ENCODE measurements at regions not wholly inside any gene's neighbourhood (a gene's known extent, or its start where the extent isn't known, plus 50 kb on each side); places are given as distances from the start of the nearest gene placed in this dataset.
"Not testable (repeated sequence)": the region's sequence is repeated elsewhere in the genome, so short reads cannot be mapped to it uniquely, and the experiment has no call there.

DNA sequence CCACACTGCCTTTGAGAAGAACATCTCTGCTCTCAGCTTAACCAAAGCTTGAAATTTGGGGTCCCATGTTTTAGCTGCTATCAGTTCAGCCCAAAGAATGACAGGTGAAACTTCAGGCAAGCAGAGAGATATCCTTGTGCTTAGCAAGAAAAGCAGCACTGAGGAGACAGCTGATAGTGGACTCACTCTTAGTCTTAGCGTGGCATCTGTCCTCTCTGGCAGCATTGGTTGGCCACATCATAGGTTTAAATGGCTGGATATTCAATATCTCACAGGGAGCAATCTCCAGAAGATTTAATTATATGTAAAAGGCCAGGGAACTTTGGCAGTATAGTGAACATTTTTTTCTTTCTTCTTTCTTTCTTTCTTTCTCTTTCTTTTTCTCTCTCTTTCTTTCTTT, 131.1 kb upstream of the SGK1 start:
- no peak for DNase-seq

DNA sequence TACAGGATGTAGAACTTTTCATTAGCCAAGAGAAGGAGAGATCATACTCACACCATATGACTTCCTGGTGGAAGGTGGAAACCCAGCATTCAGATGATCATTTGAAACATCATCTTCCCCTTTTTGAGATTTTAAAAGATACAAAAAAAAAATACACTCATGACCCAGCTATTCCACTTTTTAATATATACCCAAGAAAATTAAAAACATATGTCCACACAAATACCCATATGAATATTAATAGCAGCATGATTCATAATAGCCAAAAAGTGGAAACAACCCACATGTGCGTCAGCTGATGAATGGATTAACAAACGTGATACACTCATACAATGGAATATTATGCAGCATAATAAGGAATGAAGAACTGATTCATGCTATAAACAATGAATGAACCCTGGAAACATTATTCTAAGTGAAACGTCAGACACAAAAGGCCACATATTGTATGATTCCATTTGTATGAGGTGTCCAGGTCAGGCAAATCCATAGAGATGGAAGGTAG, 130.0 kb upstream of the SGK1 start:
- peak in 1 of 2 donors; percentile 10 for DNase-seq

DNA sequence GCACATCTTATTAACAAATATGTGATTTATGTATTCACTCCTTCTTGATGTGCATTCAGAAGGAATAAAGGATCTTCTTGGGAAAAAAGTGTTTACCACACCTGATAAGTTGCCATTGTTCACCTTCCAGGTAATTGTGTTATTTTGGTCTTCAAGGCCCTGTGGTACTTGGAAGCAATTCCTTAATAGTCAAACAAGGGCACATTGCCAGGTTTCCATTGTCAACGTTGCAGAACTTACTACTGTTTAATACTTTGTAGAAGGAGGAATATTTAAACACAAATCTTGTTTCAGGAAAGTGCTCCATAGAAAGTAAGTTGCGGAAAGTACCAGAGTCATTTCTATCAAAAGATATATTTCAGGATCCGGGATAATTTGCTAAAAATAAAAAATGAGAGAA, 129.5 kb upstream of the SGK1 start:
- DNase-seq: no peak

DNA sequence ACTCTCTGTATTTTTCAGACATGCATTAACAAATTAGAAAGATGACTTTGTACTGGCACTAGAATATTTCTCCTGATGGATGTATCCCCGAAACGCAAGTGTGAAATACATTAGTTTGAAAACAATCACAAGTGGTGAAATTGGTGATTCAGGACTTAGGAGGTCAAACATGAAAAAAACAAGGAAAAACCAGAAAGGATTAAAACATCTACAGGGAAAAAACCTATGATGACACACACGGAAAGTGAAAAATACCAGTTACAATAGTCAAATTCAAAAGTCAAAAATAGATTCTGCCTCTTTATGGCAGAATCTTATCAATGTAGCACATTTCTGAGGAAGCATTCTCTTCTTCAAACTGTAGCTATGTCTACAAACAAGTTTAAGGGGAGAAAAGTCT, 129.0 kb upstream of the SGK1 start:
- DNase-seq: no peak

DNA sequence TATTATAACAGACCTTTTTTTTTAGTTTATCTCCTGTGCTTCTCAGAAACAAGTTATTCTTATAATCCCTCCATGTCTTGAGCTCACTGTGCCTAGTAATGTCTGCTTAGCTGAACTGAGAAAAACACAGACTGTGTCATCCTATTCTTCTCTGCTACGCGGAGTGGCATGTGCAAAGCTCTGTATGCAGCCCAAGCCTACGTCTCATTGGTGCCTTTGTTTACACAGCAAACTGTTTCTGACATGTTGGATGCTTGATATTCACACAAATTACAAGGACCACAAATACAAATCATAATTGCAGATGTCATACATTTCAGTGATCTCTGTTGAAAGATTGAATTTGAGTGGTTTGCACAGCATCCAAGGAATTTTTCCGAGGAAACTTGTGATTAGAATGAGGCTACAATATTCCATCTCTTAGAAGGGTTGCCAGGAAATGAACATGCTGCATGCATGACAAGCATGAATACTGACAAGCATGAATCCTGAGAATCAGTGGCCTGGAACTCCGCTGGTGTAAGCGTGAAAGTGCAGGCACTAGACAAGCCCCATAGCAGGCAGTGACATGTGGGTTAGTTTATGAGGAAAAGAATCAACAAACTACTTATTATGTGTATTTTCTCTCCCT, 128.4 kb upstream of the SGK1 start:
- DNase-seq: no peak

DNA sequence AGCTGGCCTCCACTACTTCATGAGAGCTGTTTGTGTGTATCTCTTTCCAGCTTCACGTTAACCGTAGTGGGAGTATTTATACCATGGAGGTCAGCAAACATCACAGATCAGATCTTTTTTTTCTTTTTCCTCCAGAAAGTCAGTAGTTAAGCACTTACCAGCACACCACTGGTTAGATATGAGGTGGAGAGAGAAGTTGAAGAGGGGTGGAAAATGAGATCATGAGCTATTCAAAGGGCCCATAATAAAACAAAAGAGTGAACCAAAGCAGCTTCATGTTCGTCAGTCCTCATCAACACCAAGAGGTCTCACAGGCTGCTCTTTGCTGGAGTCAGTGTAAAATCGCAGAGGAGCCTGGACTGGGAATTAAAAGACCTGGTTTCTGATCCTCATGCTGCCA, 125.1 kb upstream of the SGK1 start:
- no peak for DNase-seq

DNA sequence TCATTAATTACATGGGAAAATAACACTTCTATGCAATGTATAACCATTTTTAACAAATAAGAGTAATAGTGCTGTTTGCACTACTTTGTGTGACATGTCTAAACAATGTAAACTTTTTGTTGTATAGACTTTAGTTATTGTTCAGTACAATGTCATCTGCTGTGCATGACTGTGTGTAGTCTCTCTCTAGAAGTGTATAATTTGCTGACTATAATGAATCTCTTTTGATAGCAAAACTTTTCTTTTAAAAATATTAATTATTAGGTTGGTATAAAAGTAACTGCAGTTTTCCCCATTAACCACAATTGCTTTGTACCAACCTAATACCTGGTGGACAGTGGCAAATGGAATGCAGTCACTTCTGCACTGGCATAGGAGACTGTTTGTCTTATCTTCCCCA, 124.2 kb upstream of the SGK1 start:
- DNase-seq: no peak

DNA sequence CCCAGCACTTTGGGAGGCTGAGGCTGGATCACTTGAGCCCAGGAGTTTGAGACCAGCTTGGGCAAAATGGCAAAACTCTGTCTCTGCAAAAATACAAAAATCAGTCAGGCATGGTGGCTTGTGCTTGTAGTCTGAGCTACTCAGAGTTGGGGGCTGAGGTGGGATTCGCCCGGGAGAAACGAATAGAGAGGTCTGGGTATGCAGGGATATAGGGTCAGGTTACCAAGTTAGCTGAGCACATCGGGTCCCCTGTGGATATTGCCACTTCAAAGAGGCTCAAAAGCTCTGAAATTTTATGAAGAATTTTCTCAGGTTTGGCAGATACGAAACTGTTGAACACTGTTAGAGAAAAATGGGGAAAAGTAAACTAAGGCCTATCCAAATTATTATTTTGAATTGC, 120.9 kb upstream of the SGK1 start:
- DNase-seq: no peak

DNA sequence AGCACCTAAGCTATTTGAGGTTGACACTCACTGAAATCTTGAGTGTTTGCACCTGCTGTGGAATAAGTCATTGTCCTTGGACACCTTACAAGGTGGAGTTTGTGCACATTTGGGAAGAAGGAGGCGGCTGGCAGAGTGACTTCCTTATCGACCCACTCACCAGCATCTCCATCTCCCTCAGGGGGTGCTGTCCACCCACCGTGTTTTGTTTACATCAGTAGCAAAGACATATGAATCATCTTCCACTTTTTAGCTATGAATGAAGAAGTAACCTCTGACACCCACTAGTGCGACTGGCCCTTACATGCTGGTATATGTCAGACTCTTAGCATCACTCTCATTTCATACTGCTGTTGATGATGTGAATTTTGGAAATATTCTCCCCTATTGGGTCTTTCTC, 119.5 kb upstream of the SGK1 start:
- DNase-seq: peak; percentile 18 to 61

DNA sequence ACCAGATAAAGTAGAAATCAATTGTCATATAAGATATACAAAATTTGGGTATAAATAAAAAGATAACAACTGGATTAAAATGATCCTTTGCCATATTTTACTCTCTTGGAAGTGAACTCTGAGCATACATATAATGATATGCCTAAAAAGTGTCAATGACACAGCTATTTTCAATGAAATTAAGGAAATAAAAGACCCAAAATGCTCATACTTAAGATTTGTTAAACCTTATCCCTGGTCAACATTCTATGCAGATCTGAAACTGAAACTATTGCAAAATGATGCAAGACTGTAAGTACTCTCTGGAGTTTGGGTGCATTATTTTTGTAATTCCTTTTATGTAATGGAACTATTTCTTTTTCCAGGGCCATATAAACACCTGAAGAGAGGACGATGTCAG, 119.0 kb upstream of the SGK1 start:
- no peak for DNase-seq

DNA sequence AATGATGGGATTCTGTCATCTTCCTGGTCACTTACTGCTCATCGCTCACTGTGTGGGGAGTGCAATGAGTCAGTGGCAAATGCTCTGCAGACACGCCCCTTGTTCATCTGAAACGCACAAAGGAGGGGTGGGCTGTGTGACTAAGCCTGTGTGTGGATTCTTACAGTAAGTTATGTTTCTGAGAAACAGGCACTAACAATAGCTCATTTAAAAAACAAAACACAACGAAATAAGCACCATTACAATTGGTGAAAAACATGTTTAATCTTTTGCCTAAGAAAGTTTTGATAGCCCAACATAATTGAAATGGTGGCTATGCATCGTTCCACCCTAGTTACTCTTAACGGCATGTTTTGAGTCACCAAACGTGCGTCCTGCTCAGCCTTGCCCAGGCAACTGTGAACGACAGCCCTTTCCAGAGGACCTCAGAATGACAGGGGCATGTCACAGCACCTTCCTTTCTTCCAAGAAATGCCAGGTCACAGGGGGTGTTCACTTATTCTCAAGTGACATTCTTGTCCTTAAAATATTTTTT, 118.4 kb upstream of the SGK1 start:
- peak; percentile 40 to 79 for DNase-seq

DNA sequence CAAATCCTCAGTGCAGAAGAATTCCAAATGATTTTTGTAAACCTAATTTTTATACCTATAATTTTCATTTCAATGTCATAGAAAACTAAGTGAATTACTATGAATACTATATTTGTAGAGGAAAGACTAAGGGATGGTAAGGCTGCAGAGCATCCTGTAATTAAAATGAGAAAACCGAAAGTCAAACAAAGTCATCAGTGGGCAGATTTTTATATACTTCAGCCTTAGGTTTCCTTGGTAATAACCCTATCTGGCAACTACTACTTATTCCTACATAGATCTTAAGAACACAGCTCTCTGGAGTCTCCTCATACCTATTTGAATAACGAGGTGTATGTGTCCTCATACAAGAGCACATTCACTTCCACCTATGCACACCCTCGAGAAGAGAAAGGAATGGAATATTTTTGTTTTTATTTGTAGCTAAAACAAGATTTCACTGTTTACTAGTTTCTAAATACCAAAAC, 117.9 kb upstream of the SGK1 start:
- DNase-seq: no peak

DNA sequence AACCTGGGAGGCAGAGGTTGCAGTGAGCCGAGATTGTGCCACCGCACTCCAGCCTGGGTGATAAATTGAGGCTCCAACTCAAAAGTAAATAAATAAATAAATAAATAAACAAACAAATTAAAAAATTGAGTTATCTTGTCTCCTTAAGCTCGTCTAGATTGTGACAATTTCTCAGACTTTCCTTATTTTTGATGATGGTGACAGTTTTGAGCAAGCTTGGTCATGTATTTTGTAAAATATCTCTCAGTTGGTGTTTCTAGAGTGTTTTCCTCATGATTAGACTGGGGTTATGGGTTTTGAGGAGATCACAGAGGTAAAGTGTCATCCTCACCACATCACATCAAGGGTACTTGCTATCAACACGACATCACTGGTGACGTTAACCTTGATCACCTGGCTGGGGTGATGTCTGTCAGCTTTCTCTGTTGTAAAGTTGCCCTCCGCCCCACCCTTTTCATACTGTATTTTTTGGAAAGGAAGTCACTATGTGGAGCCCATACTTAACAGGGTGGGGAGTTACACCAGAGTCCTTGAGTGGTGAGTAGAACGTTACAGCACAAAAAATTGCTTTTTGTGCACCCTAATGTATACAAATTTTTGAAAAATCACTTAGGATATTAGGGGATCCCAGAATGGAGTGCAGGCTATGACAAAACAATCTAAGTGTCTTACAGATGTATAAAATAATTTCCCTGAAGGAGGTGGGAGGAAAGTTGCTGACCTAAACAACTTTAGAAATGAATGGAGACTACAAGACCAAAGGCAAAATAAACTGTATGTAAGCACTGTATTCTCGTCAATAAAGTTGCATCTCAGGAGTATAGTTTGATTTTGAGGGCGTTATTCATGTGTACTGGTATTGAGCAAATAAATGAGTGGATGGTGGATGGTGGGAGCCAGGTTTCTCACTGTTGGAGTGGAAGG, 116.4 kb upstream of the SGK1 start:
- DNase-seq: no peak

DNA sequence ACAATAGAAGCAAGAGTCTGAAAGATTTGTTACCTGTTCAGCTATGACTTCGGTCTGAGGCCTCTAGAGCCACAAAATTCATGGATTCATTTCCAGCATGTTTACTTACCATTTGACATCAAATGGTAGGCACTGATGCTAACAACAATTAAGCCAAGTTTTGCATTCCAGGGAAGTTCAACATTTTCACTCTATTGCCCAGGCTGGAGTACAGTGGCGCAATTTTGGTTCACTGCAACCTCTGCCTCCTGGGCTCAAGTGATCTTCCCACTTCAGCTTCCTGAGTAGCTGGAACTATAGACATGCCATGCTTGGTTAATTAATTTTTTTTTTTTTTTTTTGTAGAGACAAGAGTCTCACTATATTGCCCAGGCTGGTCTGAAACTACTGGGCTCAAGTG, 114.1 kb upstream of the SGK1 start:
- no peak for DNase-seq

DNA sequence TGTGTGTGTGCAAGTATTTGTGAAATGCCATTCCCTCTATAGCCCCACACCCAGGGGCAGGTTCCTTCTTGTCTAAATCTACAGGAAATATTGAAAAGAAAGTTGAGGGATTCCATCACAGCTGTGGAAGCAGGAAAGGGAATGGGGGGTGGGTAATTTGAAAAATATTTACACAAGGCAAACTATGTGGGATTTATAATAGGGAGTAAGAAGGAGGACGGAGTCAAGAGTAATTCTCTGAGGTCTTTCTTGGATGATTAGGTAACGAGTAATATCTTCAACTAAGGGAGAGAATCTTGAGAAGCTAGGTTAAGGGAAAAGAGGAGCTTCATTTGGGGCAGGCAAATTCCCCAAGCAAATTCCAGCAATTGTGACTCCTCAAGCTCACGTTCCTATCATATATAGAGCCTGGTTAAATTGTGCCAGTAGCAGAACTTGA, 113.5 kb upstream of the SGK1 start:
- no peak for DNase-seq

DNA sequence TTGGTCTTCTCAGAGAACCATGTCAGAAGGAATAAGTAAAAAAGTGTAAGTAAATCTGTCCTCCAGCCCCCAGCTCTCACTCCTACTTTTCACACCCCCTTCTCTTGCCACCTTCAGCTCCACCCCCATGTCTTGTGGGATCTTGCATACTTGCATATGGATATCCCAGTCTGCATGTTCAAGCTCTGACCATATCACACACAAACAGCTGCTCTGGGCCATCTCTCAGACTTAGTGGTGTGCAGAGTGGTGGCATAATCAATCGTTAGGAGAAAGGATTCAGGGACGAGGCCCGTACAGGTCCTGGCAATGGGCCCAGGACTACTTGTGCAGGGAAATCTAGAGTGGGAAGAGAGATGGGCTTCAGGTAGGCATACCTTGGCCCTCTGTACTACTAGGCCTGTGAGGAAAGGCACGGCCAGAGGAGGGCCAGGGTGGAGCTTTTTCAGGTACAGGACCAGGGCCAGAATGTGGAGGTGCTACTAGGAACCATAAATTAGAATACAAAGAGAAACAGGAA, 112.0 kb upstream of the SGK1 start:
- no peak for DNase-seq

DNA sequence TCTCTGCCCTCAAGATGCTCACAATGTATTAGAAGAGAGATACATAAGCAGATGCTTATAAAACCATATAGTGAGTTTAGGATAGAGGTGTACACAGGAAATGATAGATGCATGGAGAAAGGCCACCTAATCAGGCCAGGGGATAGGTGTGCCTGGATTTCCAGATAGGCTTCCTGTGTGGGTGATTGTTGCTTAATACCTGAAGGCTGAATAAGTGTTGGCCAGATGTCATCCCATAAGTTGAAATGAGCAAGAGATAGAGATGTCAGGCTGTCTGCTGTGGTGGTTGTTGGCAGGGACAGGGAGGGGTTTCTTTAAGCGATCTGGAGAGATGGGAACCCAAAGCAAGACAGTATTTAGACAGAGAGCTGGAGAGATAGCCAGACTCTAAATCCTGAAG, 109.8 kb upstream of the SGK1 start:
- DNase-seq: no peak

DNA sequence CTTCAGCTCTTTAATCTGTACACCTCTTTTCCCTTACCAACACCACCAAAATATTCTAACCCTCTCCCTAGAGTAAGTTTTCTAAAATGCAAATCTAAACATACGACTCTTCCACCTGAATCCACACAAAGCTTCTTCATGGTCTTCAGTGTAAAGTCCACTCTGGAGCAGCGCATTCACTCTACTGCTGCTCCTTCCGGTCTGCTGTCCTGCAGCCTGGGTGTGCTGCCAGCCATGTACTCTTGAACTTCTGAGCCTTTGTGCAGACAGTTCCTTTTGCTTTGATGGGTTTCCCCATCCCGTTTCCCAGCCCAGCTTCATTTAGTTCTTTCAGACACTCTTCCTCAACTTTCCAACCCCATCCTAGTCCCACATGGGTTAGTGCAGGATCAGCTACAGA, 108.7 kb upstream of the SGK1 start:
- no peak for DNase-seq

DNA sequence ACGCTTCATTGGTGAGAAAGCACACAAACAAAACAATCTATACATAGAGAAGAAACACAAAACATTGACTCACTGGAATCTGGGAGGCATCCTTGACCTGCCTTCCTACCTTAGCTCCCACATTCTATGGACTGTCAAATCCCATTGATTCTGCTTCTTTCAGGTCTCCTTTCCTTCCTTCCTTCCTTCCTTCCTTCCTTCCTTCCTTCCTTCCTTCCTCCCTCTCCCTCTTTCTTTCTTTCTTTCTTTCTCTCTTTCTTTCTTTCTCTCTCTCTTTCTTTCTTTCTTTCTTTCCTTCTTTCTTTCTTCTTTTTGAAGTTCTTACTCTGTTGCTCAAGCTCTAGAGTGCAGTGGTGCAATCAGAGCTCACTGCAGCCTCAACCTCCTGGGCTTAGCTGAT, 108.0 kb upstream of the SGK1 start:
- not testable (repeated sequence) for DNase-seq

DNA sequence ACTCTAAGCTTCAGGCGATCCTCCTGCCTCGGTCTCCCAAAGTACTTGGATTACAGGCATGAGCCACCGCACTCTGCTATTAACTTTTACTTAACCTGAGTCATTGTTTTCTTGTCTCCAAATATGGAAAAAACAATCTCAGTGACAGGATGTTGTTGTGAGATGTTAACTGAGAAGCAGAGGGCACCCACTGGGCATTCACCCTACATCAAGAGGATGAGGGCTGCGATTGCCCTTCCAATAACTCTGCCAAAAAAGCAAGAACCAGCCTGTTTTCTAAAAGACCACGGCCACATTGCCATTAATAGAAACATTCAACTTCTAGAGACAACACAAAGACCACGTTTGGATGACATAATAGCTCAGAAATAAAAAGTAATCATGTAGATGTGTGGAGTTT, 107.6 kb upstream of the SGK1 start:
- no peak for DNase-seq

DNA sequence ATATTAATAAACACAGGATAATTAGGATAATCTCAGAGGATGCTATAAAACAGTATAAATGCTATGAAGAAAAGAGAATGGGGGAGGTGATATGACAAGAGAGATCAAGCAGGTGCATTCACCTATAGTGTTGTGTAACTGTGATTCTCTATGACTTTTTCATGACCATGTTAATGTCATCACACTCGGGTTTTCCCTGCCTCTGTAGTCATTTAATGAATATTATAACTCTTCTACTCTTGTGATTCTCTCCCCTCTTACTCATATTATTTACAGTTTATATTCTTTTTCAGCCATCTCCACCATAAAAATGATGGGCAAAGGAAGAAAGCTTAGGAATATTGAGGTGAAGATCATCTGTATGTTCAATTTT, 106.9 kb upstream of the SGK1 start:
- no peak for DNase-seq

DNA sequence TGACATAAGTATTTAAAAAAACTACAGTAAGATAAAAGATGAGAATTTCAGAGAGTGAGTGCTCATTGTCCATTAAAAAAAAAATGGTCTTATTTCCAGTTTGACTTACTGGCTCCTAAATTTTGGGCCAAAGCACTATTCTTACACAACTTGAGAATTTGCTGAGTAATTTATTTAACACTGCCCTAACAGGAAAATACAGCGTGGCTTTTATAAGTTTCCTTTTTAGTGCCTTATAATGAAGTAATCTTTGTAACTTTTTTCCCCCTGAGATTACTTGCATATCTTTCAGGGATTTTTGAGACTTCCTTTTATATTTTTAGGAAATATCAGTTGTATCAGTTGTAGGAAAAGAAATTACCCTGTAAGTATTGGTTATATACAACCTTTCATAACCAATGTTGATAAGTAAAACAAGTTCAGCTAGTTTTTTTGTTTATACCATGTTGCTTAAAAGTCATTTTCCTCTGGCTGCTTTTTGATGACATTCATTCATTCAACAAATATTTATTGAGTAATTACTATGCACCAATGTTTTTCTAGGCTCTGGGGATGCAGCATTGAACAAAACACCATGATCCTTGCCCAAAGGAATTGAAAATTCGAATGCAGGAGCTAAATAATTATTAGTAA, 106.4 kb upstream of the SGK1 start:
- no peak for DNase-seq
